OCI-LY3 (cell line): ENCODE measurements at regions not wholly inside any gene's neighbourhood (a gene's known extent, or its start where the extent isn't known, plus 50 kb on each side); places are given as distances from the start of the nearest gene placed in this dataset.

Experiments
- EZH2phosphoT487 ChIP-seq: fragments of 200-600 bp; shearing (Covaris generic); IDR thresholded peaks from 2 replicates; pipeline ENCODE4 v1.6.1; 2018; ENCODE audit warnings: antibody characterized with exemption, mixed run types, low read depth
- TF ChIP-seq, protein P1 (sequence below): fragments of 200-600, 300-600 bp; sonication (generic); IDR thresholded peaks from 2 replicates; pipeline ENCODE4 v1.5.1; 2014; ENCODE audit warnings: antibody characterized with exemption, low read length, low read depth

DNA sequence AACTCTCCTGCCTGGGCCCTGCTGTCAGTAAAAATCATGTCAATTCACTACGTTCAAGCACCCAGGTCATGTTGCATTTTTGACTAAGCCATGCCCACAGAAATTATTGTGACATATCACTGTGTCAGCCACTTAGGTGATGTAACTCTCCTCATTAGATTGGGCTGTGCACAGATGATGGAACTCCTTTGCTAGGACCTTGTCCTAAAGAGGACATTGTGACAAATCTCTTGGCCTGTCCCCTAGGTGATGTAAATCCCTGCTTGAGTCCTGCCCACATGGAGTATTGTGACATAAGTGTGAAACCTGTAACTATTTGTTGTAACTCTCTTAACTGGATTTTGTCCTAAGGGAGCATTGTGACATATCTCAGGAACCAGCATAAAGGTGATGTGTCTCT is 848.3 kb upstream of the TSPY4 start:
- TF ChIP-seq, protein P1, sequence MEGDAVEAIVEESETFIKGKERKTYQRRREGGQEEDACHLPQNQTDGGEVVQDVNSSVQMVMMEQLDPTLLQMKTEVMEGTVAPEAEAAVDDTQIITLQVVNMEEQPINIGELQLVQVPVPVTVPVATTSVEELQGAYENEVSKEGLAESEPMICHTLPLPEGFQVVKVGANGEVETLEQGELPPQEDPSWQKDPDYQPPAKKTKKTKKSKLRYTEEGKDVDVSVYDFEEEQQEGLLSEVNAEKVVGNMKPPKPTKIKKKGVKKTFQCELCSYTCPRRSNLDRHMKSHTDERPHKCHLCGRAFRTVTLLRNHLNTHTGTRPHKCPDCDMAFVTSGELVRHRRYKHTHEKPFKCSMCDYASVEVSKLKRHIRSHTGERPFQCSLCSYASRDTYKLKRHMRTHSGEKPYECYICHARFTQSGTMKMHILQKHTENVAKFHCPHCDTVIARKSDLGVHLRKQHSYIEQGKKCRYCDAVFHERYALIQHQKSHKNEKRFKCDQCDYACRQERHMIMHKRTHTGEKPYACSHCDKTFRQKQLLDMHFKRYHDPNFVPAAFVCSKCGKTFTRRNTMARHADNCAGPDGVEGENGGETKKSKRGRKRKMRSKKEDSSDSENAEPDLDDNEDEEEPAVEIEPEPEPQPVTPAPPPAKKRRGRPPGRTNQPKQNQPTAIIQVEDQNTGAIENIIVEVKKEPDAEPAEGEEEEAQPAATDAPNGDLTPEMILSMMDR = no peak
- no peak for TF ChIP-seq EZH2phosphoT487
